Aorta (tissue), 5 donors: ENCODE measurements at regions not wholly inside any gene's neighbourhood (a gene's known extent, or its start where the extent isn't known, plus 50 kb on each side); places are given as distances from the start of the nearest gene placed in this dataset.

Experiments
- ATAC-seq: fragments of 200-7000 bp; cut with Tn5 transposase; one replicate; pipeline ENCODE4 v1.9.1; 2022; ENCODE audit warnings: moderate library complexity; ENCODE audit not compliant: low FRiP score
- DNase-seq, 2 donors: peaks; one replicate each; pipeline ENCODE4 v3.0.0-alpha.2; 2020
- H3K27ac ChIP-seq, 2 donors: one replicate each; pipeline ENCODE4 v1.5.1; 2013; ENCODE audit warnings: low read length in 2 of 2, mild to moderate bottlenecking in 2 of 2, moderate library complexity in 2 of 2, control low read depth in 1 of 2, inconsistent platforms in 1 of 2, low read depth in 1 of 2
- H3K27me3 ChIP-seq, 2 donors: one replicate each; pipeline ENCODE4 v1.6.1; 2013; ENCODE audit warnings: control low read depth in 1 of 2, low read length in 1 of 2, mild to moderate bottlenecking in 1 of 2, moderate library complexity in 1 of 2; ENCODE audit not compliant: insufficient read depth in 2 of 2, control insufficient read depth in 1 of 2
- H3K36me3 ChIP-seq, 2 donors: one replicate each; pipeline ENCODE4 v1.6.1; 2013; ENCODE audit warnings: control low read depth in 1 of 2, low read length in 1 of 2, mild to moderate bottlenecking in 1 of 2; ENCODE audit not compliant: insufficient read depth in 2 of 2, control insufficient read depth in 1 of 2
- H3K4me1 ChIP-seq, 2 donors: one replicate each; pipeline ENCODE4 v1.6.1; 2013; ENCODE audit warnings: low read length in 2 of 2, control low read depth in 1 of 2, mild to moderate bottlenecking in 1 of 2, moderate library complexity in 1 of 2; ENCODE audit not compliant: insufficient read depth in 2 of 2, control insufficient read depth in 1 of 2
- H3K4me3 ChIP-seq, 2 donors: one replicate each; pipeline ENCODE4 v1.5.1; 2013; ENCODE audit warnings: low read length in 2 of 2, control low read depth in 1 of 2, mild to moderate bottlenecking in 1 of 2
- H3K9me3 ChIP-seq: one replicate; pipeline ENCODE4 v1.6.1; 2013; ENCODE audit warnings: mild to moderate bottlenecking, low read length; ENCODE audit not compliant: control insufficient read depth
- WGBS, 2 donors: extraction: QIAGEN DNeasy Blood & Tissue Kit; methylation state at CpG; one replicate each; pipeline ENCODE4 v1.1.7; 2013; 5-methylcytosine and 5-hydroxymethylcytosine counted together
- intact Hi-C, 2 donors: fragments of 100-400 bp; cut with DNase I; formaldehyde crosslinking; loops; one replicate each; pipeline versions ENCODE4 v1.14.2 to v1.15.0; 2022
- donor health status: healthy with polysubstance abuse.
- donor health status: Bipolar disorder and iron deficiency.
- donor health status: DM: no; HTN: no; CAD: no.
- donor health status: DM: no; HTN: no; CAD: no.
- donor health status: DM: yes; HTN: yes; CAD: no.

- intact Hi-C loops: no loop called here
- no peaks in the 10 kb centered on the region for H3K36me3 ChIP-seq
- DNase-seq (no peak), ATAC-seq (no peak)
- peaks cover 3% of the 10 kb centered on the region for H3K9me3 ChIP-seq
- no peaks in the 10 kb centered on the region for H3K27me3 ChIP-seq
- no peak overlapping the region for H3K4me3 ChIP-seq
- no peak overlapping the region for H3K27ac ChIP-seq
- H3K4me1 ChIP-seq: no peaks in the 10 kb centered on the region
- 90 to 94% methylated on average over 2 of the region's 2 CpGs for WGBS, 2 donors
These were observed 138.8 kb upstream of the CSF3R start for GRCh38 chr1:36621531-36621930.

DNA sequence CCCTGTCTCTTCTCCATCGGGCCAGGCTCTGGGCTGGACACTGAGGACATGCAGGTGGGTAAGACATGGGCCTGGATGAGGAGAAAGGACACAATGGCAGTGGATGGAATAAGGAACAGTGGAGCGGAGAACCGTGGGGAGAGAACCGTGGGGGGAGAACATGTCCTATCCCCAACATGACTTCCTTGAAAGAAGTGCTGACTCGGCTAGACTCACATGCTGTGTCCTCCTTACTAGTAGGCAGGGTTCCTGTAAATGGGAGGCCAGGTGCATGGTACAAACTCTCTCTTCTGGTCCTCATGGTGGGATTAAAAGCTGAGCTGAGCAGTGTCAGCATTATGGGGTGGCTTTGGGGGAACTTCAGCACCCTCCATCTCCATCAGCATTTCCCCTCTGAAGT, 137.4 kb upstream of the CSF3R start:
- Histone ChIP-seq H3K9me3 (peaks cover 3% of the 10 kb centered on the region), H3K4me1 (no peaks in the 10 kb centered on the region), H3K4me3 (no peak overlapping the region), H3K27ac (no peak overlapping the region), H3K36me3 (no peaks in the 10 kb centered on the region), H3K27me3 (no peaks in the 10 kb centered on the region)
- intact Hi-C loops: no loop called here
- 87 to 88% methylated on average over 5 of the region's 5 CpGs for WGBS, 2 donors
- DNase-seq: no peak
- ATAC-seq: no peak

DNA sequence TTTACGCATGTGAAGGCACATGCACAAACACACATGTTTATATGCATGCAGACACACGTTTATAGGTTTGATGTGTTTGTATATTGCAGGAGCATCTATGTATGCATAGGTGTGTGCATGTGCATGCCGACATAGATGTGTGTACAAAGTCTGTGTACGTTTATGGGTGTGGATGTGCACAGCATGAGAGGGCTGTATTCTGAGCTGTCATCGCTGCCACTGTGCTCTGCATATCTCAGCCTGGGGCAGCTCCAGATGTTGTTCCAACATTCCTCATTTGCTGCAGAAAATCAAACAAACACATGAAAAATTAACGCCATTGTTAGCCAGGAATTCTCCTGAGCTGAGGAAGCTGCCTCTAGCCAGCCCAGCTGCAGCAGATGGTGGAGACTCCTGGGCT, 132.3 kb upstream of the CSF3R start:
- no peak overlapping the region for H3K27ac ChIP-seq
- ATAC-seq: no peak
- 61 to 65% methylated on average over 6 of the region's 6 CpGs for WGBS, 2 donors
- no peak overlapping the region for H3K4me3 ChIP-seq
- no peaks in the 10 kb centered on the region for H3K4me1 ChIP-seq
- H3K9me3 ChIP-seq: no peaks in the 10 kb centered on the region
- no peak for DNase-seq
- H3K36me3 ChIP-seq: no peaks in the 10 kb centered on the region
- intact Hi-C loops: no loop called here
- no peaks in the 10 kb centered on the region for H3K27me3 ChIP-seq

- no peak for DNase-seq
- intact Hi-C loops: no loop called here
- Histone ChIP-seq H3K4me3 (no peak overlapping the region), H3K9me3 (no peaks in the 10 kb centered on the region), H3K27me3 (no peaks in the 10 kb centered on the region), H3K36me3 (no peaks in the 10 kb centered on the region), H3K27ac (no peak overlapping the region), H3K4me1 (no peaks in the 10 kb centered on the region)
- ATAC-seq: no peak
- WGBS, 2 donors: 80 to 81% methylated on average over 3 of the region's 3 CpGs
These were observed 131.9 kb upstream of the CSF3R start for GRCh38 chr1:36614571-36614970.

- intact Hi-C loops: no loop called here
These were observed 131.0 kb upstream of the CSF3R start for GRCh38 chr1:36613721-36614120.

DNA sequence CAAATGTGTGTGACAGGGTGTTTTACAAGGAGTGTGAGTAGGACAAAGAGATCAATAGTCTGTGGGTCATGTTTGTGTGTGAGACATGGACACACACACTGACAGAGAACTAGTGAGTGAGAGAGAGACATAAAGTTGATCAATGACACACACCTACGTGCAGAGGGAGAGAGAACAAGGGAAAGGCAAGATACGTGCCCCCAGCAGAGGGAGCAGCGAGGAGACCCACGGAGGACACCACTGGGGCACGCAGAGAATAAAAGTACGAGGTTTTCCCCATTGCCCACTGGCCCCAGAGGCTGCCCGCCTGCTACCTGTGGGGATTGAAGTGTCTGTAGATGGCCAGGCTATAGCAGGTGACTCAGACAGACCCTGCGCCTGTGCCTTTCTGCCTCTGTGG, 130.2 kb upstream of the CSF3R start:
- H3K4me3 ChIP-seq: no peak overlapping the region
- no peaks in the 10 kb centered on the region for H3K9me3 ChIP-seq
- WGBS, 2 donors: 39 to 40% methylated on average over 8 of the region's 8 CpGs
- no peaks in the 10 kb centered on the region for H3K4me1 ChIP-seq
- H3K27me3 ChIP-seq: no peaks in the 10 kb centered on the region
- H3K27ac ChIP-seq: no peak overlapping the region
- DNase-seq: no peak
- H3K36me3 ChIP-seq: no peaks in the 10 kb centered on the region
- ATAC-seq: no peak
- intact Hi-C loops: no loop called here

More at GRCh38 chr1:36613721-36614120, 131.0 kb upstream of the CSF3R start:
- Histone ChIP-seq H3K27me3 (no peaks in the 10 kb centered on the region), H3K36me3 (no peaks in the 10 kb centered on the region), H3K27ac (no peak overlapping the region), H3K4me3 (no peak overlapping the region), H3K9me3 (no peaks in the 10 kb centered on the region), H3K4me1 (no peaks in the 10 kb centered on the region)
- ATAC-seq (no peak), DNase-seq (no peak)
- WGBS, 2 donors: 73 to 78% methylated on average over 3 of the region's 3 CpGs

GRCh38 chr1:36612121-36612520, 129.4 kb upstream of the CSF3R start:
- no peaks in the 10 kb centered on the region for H3K27me3 ChIP-seq

DNA sequence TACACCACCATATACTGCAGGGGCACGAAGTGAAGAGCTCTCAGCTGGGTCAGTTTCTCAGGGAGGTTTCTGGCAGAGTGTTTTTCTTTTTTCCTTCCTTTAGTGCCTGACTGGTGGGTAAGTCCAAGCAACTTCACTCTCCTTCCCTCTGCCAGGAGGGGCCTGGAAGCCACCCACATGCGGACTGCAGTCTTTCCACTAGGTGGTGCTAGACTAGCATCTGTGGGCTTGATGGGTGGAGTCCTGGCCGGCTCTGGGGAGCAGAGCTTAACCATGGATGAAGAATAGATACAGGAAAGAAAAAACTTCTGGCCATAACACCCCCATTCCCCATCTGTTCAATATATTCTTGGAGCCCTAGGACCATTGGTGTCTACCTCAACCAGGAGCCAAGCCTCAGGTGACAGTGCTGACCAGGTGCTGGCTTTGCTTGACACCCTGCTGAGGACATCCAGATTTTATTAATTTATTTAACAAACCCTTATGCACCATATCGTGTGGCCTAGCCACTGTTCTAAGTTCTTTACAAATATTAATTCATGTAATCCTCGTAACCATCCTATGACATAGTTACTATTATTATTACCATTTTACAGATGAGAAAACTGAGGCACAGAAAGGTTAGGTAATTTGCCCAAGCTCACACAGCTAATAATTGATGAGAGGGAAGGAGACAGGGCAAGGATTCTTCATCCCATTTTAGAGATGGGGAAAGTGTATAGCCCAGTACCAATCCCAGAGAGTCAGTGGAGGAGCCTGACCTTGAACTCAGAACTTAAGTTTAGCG, 126.7 kb upstream of the CSF3R start:
- intact Hi-C loops: no loop called here
- ATAC-seq (no peak), DNase-seq (no peak)
- H3K36me3 ChIP-seq: no peaks in the 10 kb centered on the region
- H3K27me3 ChIP-seq: no peaks in the 10 kb centered on the region
- H3K4me1 ChIP-seq: no peaks in the 10 kb centered on the region
- no peaks in the 10 kb centered on the region for H3K9me3 ChIP-seq
- WGBS, 2 donors: 42 to 44% methylated on average over 6 of the region's 6 CpGs
- H3K27ac ChIP-seq: no peak overlapping the region
- H3K4me3 ChIP-seq: no peak overlapping the region

More at GRCh38 chr1:36612121-36612520, 129.4 kb upstream of the CSF3R start:
- intact Hi-C loops: no loop called here
- H3K27ac ChIP-seq: no peak overlapping the region
- no peak overlapping the region for H3K4me3 ChIP-seq
- 66 to 69% methylated on average over 10 of the region's 10 CpGs for whole genome bisulfite sequencing, 2 donors
- DNase-seq: no peak
- H3K4me1 ChIP-seq: no peaks in the 10 kb centered on the region
- no peaks in the 10 kb centered on the region for H3K36me3 ChIP-seq
- ATAC-seq: no peak
- no peaks in the 10 kb centered on the region for H3K9me3 ChIP-seq

- Histone ChIP-seq H3K9me3 (no peaks in the 10 kb centered on the region), H3K27me3 (no peaks in the 10 kb centered on the region), H3K27ac (no peak overlapping the region), H3K4me1 (no peaks in the 10 kb centered on the region), H3K36me3 (no peaks in the 10 kb centered on the region), H3K4me3 (no peak overlapping the region)
- no peak for DNase-seq
- no peak for ATAC-seq
- 46 to 48% methylated on average over 1 of the region's 1 CpG for WGBS, 2 donors
- intact Hi-C loops: no loop called here
These were observed 125.6 kb upstream of the CSF3R start for GRCh38 chr1:36608272-36608671.
